GM18858 (cell line): ENCODE measurements at regions not wholly inside any gene's neighbourhood (a gene's known extent, or its start where the extent isn't known, plus 50 kb on each side); places are given as distances from the start of the nearest gene placed in this dataset.
"Not testable (repeated sequence)": the region's sequence is repeated elsewhere in the genome, so short reads cannot be mapped to it uniquely, and the experiment has no call there.

Source experiments
- ATAC-seq: cut with Tn5 transposase; IDR thresholded peaks from one replicate; pipeline ENCODE4 v1.9.1; 2021; ENCODE audit not compliant: unreplicated experiment

- ATAC-seq, result not testable (repeated sequence)
Measured at GRCh38 chr4:74505355-74505978, 60.5 kb downstream of the AREG start.

GRCh38 chr4:74509363-74509762 is 64.4 kb downstream of the AREG start:
- not testable (repeated sequence) for ATAC-seq

GRCh38 chr4:74516303-74516702 is 71.4 kb downstream of the AREG start:
- no peak for ATAC-seq

- no peak for ATAC-seq
Measured at GRCh38 chr4:74517996-74518395, 73.1 kb downstream of the AREG start.

GRCh38 chr4:74522251-74522991 is 77.5 kb downstream of the AREG start:
- ATAC-seq, result no peak

- no peak for ATAC-seq
Measured at GRCh38 chr4:74523096-74523495, 78.2 kb downstream of the AREG start.

GRCh38 chr4:74524985-74525384 is 80.0 kb downstream of the AREG start:
- ATAC-seq, result no peak

GRCh38 chr4:74527049-74527448 is 82.1 kb downstream of the AREG start:
- ATAC-seq, result no peak

GRCh38 chr4:74528178-74528577 is 83.2 kb downstream of the AREG start:
- no peak for ATAC-seq

GRCh38 chr4:74529284-74530041 is 84.5 kb downstream of the AREG start:
- no peak for ATAC-seq

GRCh38 chr4:74531963-74532794 is 87.2 kb downstream of the AREG start:
- ATAC-seq, result peak; percentile 84

GRCh38 chr4:74534121-74534520 is 89.2 kb downstream of the AREG start:
- ATAC-seq, result no peak

GRCh38 chr4:74534936-74535335 is 90.0 kb downstream of the AREG start:
- no peak for ATAC-seq

- no peak for ATAC-seq
Measured at GRCh38 chr4:74535512-74535911, 90.6 kb downstream of the AREG start.

GRCh38 chr4:74536557-74536956 is 91.6 kb downstream of the AREG start:
- ATAC-seq, result no peak

- ATAC-seq, result no peak
Measured at GRCh38 chr4:74537459-74537858, 92.5 kb downstream of the AREG start.

- no peak for ATAC-seq
Measured at GRCh38 chr4:74539044-74539790, 94.3 kb downstream of the AREG start.

- no peak for ATAC-seq
Measured at GRCh38 chr4:74540193-74540592, 95.3 kb downstream of the AREG start.

GRCh38 chr4:74541667-74542066 is 96.7 kb downstream of the AREG start:
- ATAC-seq, result no peak

GRCh38 chr4:74543231-74543781 is 98.4 kb downstream of the AREG start:
- peak; percentile 80 for ATAC-seq
